GM12878 (cell line): ENCODE measurements at regions not wholly inside any gene's neighbourhood (a gene's known extent, or its start where the extent isn't known, plus 50 kb on each side); places are given as distances from the start of the nearest gene placed in this dataset.

Source experiments
- ATAC-seq: fragments of 200-7000 bp; cut with Tn5 transposase; 3 replicates; pipeline ENCODE4 v1.9.1; 2020; ENCODE audit warnings: mild to moderate bottlenecking, moderate library complexity
- BruUV-seq: library from RNA; stranded (reverse); fragments of 400-500 nt; replicated peaks from 2 replicates; lab custom pipeline; 2021; lab: Mats Ljungman, UMichigan
- CTCF ChIA-PET: fragments of 300-600 bp; sonication (Branson Sonifier 250); formaldehyde crosslinking; extraction: SDS; loops from one replicate; lab custom pipeline; 2021; ENCODE audit warnings: inconsistent platforms; lab: Yijun Ruan, JAX
- POLR2A ChIA-PET: fragments of 350-600 bp; formaldehyde crosslinking; extraction: SDS; loops from one replicate; lab custom pipeline; 2021; ENCODE audit warnings: inconsistent platforms; lab: Charles Lee
- RAD21 ChIA-PET: fragments of 300-600 bp; sonication (Branson Sonifier 250); formaldehyde crosslinking; loops from one replicate; lab custom pipeline; 2023; ENCODE audit warnings: antibody characterized with exemption; ENCODE audit not compliant: unreplicated experiment; lab: Charles Lee
- SMC1A ChIA-PET: fragments of 300-600 bp; sonication (Branson Sonifier 250); formaldehyde crosslinking; loops from one replicate; lab custom pipeline; 2023; ENCODE audit not compliant: unreplicated experiment, uncharacterized antibody; lab: Charles Lee
- DNase-seq: peaks from one replicate; pipeline ENCODE4 v3.0.0-alpha.2; 2011; ENCODE audit warnings: low read depth, low spot score
- FAIRE-seq: peaks from 3 replicates; lab custom pipeline; 2011; peaks lifted over from hg19 to GRCh38; lab: Jason Lieb, UNC
- H2AFZ ChIP-seq: 2 replicates; pipeline ENCODE4 v1.6.0; 2011; ENCODE audit warnings: low read depth, low read length, control low read depth; ENCODE audit not compliant: control insufficient read depth
- H3K27ac ChIP-seq: 2 replicates; pipeline ENCODE4 v1.5.1; 2011; ENCODE audit warnings: control low read depth; ENCODE audit not compliant: control insufficient read depth, insufficient read depth
- H3K27me3 ChIP-seq, 2 experiments: replicated peaks in 1 of 2; 2 replicates each; pipeline versions ENCODE4 v1.6.0 to v1.6.1; 2011; ENCODE audit warnings: low read length in 1 of 2; ENCODE audit not compliant: control insufficient read depth in 2 of 2, insufficient read depth in 2 of 2
- H3K36me3 ChIP-seq, 2 experiments: 2 replicates each; pipeline ENCODE4 v1.5.1; 2011; ENCODE audit warnings: low read length in 1 of 2; ENCODE audit not compliant: control insufficient read depth in 2 of 2, insufficient read depth in 2 of 2
- H3K4me1 ChIP-seq: 2 replicates; pipeline ENCODE4 v1.6.1; 2011; ENCODE audit warnings: mild to moderate bottlenecking, low read length, moderate library complexity, mixed read lengths; ENCODE audit not compliant: control insufficient read depth, insufficient read depth
- H3K4me2 ChIP-seq: 2 replicates; pipeline ENCODE4 v1.6.0; 2011; ENCODE audit warnings: control low read depth; ENCODE audit not compliant: control insufficient read depth, insufficient read depth
- H3K4me3 ChIP-seq: fragments of 200-600 bp; sonication (generic); 2 replicates; pipeline ENCODE4 v1.5.1; 2016
- H3K79me2 ChIP-seq: 2 replicates; pipeline ENCODE4 v1.6.0; 2011; ENCODE audit warnings: low read length; ENCODE audit not compliant: control insufficient read depth, insufficient read depth
- H3K9ac ChIP-seq: 2 replicates; pipeline ENCODE4 v1.8.0; 2011; ENCODE audit warnings: low read length, control low read depth, mixed read lengths; ENCODE audit not compliant: control insufficient read depth, insufficient read depth
- H3K9me3 ChIP-seq: replicated peaks from 3 replicates; pipeline ENCODE4 v1.5.1; 2011; ENCODE audit warnings: mild to moderate bottlenecking, low read length; ENCODE audit not compliant: control insufficient read depth, insufficient read depth
- H4K20me1 ChIP-seq: 2 replicates; pipeline ENCODE4 v1.6.0; 2011; ENCODE audit not compliant: control insufficient read depth, insufficient read depth
- EP300 ChIP-seq, 2 experiments: fragments of 150-350 bp in 1 of 2; IDR thresholded peaks; 2 replicates each; pipeline ENCODE4 v1.6.1; 2011 to 2012; ENCODE audit warnings: low read depth in 2 of 2, low read length in 2 of 2, borderline replicate concordance in 1 of 2, improper control_type of control experiment in 1 of 2, inconsistent platforms in 1 of 2; ENCODE audit not compliant: control insufficient read depth in 1 of 2
- HCFC1 ChIP-seq: fragments of 150-350 bp; IDR thresholded peaks from 2 replicates; pipeline ENCODE4 v1.6.1; 2014; ENCODE audit warnings: low read length
- JUND ChIP-seq: IDR thresholded peaks from 2 replicates; pipeline ENCODE4 v1.6.1; 2012; ENCODE audit warnings: low read depth, mild to moderate bottlenecking, low read length, improper control_type of control experiment, moderate library complexity
- KAT2A ChIP-seq: conservative IDR thresholded peaks from 2 replicates; pipeline ENCODE4 v1.6.1; 2011; ENCODE audit warnings: low read depth, low read length; ENCODE audit not compliant: control insufficient read depth
- ZNF274 ChIP-seq: IDR thresholded peaks from one replicate; pipeline ENCODE4 v1.8.0; 2011; ENCODE audit not compliant: insufficient read length, insufficient read depth
- WGBS: methylation state at CpG from one replicate; pipeline ENCODE4 v1.1.6; 2016; ENCODE audit warnings: low lambda C conversion rate; ENCODE audit not compliant: insufficient replicate concordance, insufficient coverage; ENCODE audit errors: missing lambda C conversion rate; 5-methylcytosine and 5-hydroxymethylcytosine counted together
- in situ Hi-C: fragments of 300-500 bp; cut with MboI; formaldehyde crosslinking; loops from 9 replicates; pipeline ENCODE4 v1.14.3; 2018; ENCODE audit warnings: mixed read lengths
- intact Hi-C: fragments of 100-400 bp; cut with micrococcal nuclease; formaldehyde crosslinking; loops from one replicate; pipeline ENCODE4 v1.14.2; 2022; ENCODE audit not compliant: unreplicated experiment
- TF ChIP-seq, protein P1 (sequence below): fragments of 450-650 bp; formaldehyde crosslinking; IDR thresholded peaks from 2 replicates; pipeline ENCODE4 v1.5.0; 2022; ENCODE audit warnings: mild to moderate bottlenecking, missing genetic modification characterization
- TF ChIP-seq, protein P2 (sequence below): fragments of 450-650 bp; formaldehyde crosslinking; IDR thresholded peaks from 2 replicates; pipeline ENCODE4 v1.4.0; 2022; ENCODE audit warnings: mild to moderate bottlenecking, moderate library complexity
- TF ChIP-seq, protein P3 (sequence below): fragments of 450-650 bp; IDR thresholded peaks from 2 replicates; pipeline ENCODE4 v1.6.1; 2018; ENCODE audit warnings: mild to moderate bottlenecking, low read depth, moderate library complexity; ENCODE audit not compliant: partially characterized antibody

DNA sequence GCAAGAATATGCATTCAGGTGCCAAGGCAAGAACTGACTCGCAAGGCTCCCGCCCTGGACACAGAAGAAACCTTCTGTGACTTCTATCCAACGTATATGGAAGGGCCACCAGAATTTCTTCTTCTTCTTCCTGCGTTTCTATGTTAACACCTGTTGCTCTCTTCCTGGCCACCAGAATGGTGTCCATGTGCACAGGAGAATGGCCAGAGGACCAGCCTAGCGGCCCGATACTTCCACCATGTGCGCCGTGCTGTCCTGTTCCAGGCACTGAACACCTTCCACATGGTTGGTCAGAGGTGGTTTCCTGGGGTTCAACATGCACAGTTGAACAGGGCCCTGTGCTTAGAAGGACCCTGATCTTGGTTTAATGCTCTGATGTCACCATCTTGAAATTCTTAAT, 455.8 kb downstream of the BCL11B start (continued):
- TF ChIP-seq, protein P1, sequence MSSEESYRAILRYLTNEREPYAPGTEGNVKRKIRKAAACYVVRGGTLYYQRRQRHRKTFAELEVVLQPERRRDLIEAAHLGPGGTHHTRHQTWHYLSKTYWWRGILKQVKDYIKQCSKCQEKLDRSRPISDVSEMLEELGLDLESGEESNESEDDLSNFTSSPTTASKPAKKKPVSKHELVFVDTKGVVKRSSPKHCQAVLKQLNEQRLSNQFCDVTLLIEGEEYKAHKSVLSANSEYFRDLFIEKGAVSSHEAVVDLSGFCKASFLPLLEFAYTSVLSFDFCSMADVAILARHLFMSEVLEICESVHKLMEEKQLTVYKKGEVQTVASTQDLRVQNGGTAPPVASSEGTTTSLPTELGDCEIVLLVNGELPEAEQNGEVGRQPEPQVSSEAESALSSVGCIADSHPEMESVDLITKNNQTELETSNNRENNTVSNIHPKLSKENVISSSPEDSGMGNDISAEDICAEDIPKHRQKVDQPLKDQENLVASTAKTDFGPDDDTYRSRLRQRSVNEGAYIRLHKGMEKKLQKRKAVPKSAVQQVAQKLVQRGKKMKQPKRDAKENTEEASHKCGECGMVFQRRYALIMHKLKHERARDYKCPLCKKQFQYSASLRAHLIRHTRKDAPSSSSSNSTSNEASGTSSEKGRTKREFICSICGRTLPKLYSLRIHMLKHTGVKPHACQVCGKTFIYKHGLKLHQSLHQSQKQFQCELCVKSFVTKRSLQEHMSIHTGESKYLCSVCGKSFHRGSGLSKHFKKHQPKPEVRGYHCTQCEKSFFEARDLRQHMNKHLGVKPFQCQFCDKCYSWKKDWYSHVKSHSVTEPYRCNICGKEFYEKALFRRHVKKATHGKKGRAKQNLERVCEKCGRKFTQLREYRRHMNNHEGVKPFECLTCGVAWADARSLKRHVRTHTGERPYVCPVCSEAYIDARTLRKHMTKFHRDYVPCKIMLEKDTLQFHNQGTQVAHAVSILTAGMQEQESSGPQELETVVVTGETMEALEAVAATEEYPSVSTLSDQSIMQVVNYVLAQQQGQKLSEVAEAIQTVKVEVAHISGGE, result no peak
- TF ChIP-seq ZNF274, result no peak
- TF ChIP-seq JUND, result no peak
- TF ChIP-seq EP300 (IDR thresholded peaks at IDR 0.05; ENCODE audit: borderline replicate concordance in 1 of 2, control insufficient read depth in 1 of 2, low read depth in 2 of 2, low read length in 2 of 2), result no peak

DNA sequence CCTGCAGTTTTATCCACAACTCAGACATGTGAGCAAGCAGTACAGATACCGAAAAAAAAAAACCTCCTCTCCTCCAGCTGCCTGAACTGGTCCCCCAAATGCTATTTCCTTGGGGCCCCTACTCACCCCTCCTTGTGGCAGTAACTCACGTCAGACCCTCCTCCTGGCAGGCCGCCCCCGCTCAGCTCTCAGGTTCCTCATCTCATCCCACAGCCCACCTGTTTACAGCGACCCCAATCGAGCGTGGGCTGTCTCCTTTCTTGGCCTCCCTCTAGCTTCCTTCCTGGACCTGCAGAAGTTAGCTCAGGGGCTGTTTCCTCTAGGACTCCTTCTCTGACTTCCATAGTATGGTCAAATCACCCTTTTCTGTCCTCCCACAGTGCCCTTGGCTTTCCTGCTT, 455.3 kb downstream of the BCL11B start:
- ATAC-seq (no peak), DNase-seq (no peak), FAIRE-seq (no peak)
- ChIA-PET RAD21 (no interaction called here), CTCF (no interaction called here), SMC1A (no interaction called here), POLR2A (no interaction called here)
- no peak overlapping the region for H3K4me2 ChIP-seq
- H3K9me3 ChIP-seq, result no peaks in the 10 kb centered on the region; the same call in 2 of the 3 replicates
- no peak overlapping the region for H3K9ac ChIP-seq
- BruUV-seq, result no TSS peak
- H2AFZ ChIP-seq, result no peak overlapping the region
- H3K79me2 ChIP-seq, result no peaks in the 10 kb centered on the region
- no peaks in the 10 kb centered on the region for H3K4me1 ChIP-seq
- TF ChIP-seq KAT2A, result no peak
- TF ChIP-seq HCFC1, result no peak
- TF ChIP-seq, protein P2, sequence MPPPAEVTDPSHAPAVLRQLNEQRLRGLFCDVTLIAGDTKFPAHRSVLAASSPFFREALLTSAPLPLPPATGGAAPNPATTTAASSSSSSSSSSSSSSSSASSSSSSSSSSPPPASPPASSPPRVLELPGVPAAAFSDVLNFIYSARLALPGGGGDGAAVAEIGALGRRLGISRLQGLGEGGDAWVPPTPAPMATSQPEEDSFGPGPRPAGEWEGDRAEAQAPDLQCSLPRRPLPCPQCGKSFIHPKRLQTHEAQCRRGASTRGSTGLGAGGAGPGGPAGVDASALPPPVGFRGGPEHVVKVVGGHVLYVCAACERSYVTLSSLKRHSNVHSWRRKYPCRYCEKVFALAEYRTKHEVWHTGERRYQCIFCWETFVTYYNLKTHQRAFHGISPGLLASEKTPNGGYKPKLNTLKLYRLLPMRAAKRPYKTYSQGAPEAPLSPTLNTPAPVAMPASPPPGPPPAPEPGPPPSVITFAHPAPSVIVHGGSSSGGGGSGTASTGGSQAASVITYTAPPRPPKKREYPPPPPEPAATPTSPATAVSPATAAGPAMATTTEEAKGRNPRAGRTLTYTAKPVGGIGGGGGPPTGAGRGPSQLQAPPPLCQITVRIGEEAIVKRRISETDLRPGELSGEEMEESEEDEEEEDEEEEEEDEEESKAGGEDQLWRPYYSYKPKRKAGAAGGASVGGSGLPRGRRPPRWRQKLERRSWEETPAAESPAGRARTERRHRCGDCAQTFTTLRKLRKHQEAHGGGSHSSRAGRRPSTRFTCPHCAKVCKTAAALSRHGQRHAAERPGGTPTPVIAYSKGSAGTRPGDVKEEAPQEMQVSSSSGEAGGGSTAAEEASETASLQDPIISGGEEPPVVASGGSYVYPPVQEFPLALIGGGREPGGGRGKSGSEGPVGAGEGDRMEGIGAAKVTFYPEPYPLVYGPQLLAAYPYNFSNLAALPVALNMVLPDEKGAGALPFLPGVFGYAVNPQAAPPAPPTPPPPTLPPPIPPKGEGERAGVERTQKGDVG (CRISPR knock-in tag), result no peak
- TF ChIP-seq, protein P3, sequence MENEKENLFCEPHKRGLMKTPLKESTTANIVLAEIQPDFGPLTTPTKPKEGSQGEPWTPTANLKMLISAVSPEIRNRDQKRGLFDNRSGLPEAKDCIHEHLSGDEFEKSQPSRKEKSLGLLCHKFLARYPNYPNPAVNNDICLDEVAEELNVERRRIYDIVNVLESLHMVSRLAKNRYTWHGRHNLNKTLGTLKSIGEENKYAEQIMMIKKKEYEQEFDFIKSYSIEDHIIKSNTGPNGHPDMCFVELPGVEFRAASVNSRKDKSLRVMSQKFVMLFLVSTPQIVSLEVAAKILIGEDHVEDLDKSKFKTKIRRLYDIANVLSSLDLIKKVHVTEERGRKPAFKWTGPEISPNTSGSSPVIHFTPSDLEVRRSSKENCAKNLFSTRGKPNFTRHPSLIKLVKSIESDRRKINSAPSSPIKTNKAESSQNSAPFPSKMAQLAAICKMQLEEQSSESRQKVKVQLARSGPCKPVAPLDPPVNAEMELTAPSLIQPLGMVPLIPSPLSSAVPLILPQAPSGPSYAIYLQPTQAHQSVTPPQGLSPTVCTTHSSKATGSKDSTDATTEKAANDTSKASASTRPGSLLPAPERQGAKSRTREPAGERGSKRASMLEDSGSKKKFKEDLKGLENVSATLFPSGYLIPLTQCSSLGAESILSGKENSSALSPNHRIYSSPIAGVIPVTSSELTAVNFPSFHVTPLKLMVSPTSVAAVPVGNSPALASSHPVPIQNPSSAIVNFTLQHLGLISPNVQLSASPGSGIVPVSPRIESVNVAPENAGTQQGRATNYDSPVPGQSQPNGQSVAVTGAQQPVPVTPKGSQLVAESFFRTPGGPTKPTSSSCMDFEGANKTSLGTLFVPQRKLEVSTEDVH, result no peak
- H3K36me3 ChIP-seq, result no peaks in the 10 kb centered on the region
- intact Hi-C loops, result no loop called here
- in situ Hi-C loops, result no loop called here
- H3K4me3 ChIP-seq, result no peak overlapping the region
- no peak overlapping the region for H3K27ac ChIP-seq
- 15% methylated on average over 7 of the region's 7 CpGs for WGBS
- no peaks in the 10 kb centered on the region for H3K27me3 ChIP-seq
- no peaks in the 10 kb centered on the region for H4K20me1 ChIP-seq
